GM19324 (cell line): ENCODE measurements at regions not wholly inside any gene's neighbourhood (a gene's known extent, or its start where the extent isn't known, plus 50 kb on each side); places are given as distances from the start of the nearest gene placed in this dataset.

Experiments
- ATAC-seq: cut with Tn5 transposase; IDR thresholded peaks from one replicate; pipeline ENCODE4 v1.9.1; 2021; ENCODE audit warnings: mild to moderate bottlenecking, moderate library complexity; ENCODE audit not compliant: unreplicated experiment, low FRiP score

GRCh38 chr1:4447778-4448420 is 206.5 kb upstream of the AJAP1 start:
- no peak for ATAC-seq

DNA sequence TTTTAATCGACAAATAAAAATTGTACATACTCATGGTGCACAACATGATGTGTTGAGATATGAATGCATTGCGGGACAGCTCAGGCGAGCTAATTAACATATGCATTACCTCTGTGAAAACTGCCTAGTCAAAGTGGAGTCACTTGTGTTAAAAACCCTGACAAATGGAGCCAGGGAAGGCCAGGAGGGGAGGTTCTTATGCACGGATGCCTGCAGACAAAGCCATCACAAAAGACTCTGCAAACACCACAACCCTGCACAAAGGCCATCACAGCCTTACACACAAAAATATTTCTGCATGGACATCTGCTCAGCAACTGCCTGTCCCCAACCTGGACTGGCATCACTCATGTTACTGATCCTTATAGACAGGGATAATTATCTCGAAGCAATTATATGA is 204.4 kb upstream of the AJAP1 start:
- no peak for ATAC-seq

- no peak for ATAC-seq
Observed at GRCh38 chr1:4452701-4453100, 201.7 kb upstream of the AJAP1 start.

- ATAC-seq, result no peak
Observed at GRCh38 chr1:4460052-4460451, 194.4 kb upstream of the AJAP1 start.

DNA sequence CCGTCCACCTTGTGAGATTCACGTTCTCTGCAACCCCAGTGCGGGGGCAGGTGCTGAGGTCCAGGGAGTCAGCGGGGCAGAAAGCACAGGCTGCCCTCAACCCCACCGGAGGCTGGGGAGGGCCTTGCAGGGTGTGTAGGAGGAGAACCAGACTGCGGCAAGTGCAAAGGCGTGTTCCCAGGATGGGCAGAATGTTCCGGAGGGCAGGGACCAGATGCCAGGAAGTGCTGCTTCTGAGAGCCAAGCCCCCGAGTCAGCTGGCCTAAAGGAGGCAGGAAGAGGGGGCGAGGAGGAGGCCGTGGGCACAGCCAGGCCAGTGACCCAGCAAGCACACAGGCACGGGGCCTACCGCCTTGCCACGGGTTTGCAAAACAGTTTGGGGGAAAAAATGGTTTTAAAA is 193.8 kb upstream of the AJAP1 start:
- ATAC-seq, result no peak

DNA sequence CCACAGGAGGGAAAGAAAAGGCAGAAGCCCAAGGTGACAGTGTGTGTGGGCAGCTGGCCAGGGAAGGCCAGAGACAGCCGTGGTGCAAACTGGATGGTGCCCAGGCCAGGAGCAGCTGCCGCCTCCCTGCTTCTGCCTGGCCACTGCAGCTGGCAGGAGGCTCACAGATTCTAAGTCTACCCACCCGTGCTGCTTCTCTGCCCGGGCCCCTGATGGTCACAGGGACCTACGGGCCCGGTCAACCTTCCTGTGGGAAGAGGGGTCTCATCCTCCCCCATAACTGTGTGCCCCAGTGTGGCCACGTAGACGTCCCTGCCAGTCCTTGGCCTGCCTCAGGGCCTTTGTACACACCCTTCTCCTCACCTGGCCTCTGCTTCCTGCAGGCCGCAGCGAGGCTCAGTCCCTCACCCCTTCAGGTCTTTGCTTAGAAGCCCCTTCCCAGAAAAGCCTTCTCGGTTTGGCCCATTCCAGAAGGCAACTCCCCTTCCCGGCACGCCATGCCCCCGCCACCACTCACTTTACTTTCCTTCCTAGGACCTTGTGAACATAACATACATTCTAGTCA is 192.6 kb upstream of the AJAP1 start:
- ATAC-seq, result no peak

DNA sequence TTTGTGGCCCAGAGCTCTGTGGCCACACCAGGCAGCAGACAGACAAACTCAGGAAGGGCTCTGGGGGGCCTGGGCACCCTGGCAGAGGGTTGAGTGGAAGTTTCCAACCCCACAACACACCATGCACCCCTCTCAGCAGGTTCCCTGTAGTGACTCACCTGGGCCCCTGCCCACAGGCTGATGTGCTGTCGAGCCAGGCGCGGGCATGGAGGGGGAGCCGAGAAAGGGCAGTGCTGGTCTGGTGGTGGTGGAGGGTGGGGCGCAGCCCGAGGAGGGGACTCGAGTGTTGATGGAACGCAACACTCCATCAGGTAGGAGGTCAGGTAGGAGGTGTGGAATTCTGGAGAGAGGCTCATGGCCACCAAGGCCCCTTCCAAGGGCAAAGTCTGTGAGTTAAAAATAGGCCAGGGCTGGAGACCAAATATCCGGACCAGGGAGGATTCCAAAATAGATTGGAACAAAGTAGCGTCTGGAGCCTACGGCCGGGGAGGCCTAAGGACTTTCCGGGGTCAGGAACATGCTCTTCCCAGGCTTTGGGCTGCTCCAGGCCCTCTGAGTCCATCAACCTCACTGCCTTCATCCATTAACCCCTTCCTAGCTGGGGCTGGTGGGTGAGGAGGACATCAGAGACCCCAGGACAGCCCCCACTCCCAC is 191.5 kb upstream of the AJAP1 start:
- ATAC-seq, result no peak

GRCh38 chr1:4463631-4464030 is 190.8 kb upstream of the AJAP1 start:
- ATAC-seq, result no peak

GRCh38 chr1:4464478-4464877 is 189.9 kb upstream of the AJAP1 start:
- no peak for ATAC-seq

DNA sequence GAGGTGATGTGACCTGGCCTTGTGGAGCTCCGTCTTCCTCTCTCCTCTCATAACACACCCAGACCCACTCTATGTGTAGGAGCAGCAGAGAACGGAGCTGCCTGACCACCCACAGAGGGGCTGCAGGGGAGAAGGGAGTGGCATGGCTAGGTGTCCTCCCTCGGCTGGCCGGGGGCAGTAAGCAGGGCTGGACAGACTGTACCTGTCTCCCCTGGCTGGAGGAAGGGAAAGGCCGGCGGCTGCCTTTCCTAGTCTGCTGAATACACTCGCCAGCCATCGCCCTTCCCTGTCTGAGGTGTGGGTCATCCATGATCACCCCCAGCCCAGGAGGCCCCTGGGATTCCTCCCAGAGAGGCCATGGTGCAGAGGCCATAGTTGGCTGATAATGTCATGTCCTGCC is 187.2 kb upstream of the AJAP1 start:
- ATAC-seq, result no peak

DNA sequence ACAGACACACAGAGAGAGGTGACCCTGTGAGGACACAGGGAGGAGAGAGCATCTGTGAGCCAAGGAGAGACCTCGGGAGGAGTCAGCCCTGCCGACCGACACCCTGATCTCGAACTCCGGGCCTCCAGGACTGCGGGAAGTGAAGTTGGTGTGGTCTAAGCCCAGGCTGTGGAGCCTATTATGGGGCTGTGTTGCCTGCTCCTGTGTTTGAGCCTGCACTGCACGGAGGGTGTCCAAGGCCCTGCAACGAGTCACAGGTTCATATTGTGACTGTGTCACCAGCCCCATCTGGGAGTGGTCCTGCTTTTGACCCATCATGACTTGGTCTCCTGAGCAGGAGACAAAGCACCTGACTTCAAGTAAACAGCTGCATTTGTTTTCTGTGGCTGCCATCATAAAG is 186.0 kb upstream of the AJAP1 start:
- no peak for ATAC-seq

DNA sequence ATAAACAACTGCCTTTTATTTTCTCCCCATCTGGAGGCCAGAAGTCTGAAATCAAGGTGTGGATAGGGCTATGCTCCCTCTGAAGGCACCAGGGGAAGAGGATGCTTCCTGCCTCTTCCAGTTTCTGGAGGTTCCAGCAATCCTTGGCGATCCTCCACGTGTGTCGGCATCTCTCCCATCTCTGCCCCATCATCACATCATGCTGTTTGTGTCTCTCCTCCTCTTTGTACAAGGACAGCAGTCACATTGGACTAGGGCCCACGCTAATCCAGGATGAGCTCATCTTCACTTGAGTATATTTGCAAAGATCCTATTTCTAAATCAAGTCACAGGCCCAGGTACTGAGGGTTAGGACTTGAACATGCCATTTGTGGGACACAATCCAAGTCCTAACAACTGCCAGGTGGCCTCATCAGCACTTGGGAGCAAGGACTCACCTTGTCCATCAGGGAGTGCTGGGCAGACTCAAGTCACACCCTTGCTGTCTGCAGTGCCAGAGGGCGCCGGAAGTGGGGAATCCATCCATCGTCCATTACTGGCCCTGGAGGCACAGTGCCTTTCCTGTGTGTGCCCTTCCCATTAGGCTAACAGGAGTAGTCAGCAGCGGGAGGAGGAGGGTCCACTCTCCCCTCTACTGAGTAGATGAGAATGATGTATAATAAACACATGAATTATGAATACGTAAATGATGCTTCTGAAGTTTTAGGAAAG is 185.4 kb upstream of the AJAP1 start:
- ATAC-seq, result no peak

DNA sequence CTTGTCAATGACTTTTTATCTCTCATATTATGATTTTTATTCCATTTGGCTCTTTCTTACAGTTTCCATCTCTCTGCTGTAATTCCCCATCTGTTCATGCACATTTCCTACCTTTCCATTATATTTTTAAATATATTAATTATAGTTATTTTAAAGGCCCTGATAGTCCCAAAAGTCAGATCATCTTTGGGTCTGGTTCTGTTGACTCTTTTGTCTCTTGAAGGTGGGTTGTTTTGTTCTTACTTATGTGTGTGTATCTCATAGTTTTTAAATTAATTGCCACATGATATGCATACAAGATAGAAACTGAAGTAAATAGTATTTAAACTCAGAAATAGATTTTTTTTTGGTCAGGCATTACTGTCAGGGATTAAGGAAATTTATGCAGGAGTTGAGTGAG is 178.0 kb upstream of the AJAP1 start:
- ATAC-seq, result no peak

DNA sequence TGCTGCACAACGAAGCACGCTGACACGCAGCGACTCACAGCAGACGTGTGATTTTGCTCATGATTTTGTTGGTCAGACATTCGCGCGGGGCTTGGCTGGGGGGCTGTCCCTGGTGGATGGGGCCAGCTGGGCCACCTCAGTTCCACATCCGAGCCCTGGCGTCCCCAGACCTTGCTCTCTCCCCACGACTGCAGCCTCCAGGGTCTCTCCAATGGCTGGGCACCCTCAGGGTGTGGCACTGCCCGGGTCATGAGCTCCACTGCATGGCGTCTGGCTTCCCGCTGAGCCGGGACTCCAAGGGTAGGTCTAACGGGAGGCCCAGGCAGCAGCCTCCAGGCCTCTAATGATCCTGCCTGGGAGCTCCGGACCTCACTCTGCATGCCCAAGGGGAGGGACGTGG is 173.0 kb upstream of the AJAP1 start:
- no peak for ATAC-seq

GRCh38 chr1:4482526-4482925 is 171.9 kb upstream of the AJAP1 start:
- no peak for ATAC-seq

DNA sequence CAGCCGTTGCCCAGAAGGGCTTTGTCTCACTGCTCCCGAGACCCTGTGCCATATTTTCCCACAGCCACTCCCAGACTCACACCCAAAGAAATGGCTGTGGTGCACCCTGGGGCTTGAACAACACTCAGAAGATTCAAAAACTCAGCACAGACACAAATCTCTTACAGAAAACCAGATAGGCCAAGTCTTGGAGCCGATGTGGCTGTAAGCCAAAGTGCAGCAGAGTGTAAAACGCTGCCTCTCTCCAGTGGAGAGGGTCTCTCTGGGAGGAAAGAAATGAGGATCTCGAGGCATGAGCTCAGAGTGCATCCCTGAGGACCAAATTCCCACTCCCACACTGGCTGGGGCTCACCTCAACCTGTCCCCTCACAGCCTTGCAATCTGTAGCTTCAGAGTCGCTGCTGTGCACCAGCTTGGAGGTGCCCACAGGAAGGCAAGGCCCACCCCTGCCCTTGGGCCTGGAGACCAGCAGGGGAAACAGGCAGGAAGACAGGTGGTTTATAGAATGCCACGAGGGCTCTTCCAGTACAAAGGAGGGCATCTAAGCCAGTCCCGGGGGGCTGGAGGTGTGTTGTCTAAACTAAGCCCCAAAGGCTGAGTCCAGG is 171.3 kb upstream of the AJAP1 start:
- no peak for ATAC-seq

DNA sequence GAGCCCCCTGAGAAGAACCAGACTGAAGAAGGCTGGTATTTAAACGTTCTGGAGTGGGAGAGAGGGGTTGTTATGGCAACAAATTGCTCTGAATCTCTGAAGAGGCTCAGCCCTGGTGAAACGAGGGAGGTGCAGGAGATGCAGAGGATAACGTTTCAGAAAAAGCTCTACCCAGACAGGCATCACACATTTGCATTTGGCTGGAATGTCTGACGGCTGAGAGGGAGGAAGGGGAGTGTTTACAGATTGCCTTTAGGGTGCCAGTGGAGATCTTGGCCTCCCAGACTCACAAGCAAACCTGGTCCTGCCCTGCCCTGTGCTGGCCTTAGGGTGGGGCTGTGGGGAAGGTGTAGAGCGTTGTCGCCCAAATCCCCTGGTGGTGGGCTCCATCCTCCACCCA is 169.0 kb upstream of the AJAP1 start:
- no peak for ATAC-seq

DNA sequence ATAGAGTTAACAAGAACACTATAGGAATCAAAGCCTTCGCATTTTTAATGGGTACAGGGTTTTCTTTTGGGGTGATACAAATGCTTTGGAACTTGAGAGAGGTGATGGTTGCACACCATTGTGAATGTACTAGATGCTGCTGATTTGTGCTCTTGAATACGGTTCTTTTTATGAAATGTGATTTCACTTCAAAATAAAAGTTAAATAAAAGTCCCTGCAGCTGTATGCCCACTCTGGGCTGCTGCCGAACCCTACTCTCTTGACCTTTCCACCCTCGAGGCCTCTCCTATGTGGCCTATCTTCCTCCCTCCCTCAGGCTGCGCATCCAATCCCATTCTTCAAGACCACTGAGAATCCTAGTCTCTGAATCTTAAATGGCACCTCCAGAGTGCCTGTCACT is 168.5 kb upstream of the AJAP1 start:
- ATAC-seq, result no peak

DNA sequence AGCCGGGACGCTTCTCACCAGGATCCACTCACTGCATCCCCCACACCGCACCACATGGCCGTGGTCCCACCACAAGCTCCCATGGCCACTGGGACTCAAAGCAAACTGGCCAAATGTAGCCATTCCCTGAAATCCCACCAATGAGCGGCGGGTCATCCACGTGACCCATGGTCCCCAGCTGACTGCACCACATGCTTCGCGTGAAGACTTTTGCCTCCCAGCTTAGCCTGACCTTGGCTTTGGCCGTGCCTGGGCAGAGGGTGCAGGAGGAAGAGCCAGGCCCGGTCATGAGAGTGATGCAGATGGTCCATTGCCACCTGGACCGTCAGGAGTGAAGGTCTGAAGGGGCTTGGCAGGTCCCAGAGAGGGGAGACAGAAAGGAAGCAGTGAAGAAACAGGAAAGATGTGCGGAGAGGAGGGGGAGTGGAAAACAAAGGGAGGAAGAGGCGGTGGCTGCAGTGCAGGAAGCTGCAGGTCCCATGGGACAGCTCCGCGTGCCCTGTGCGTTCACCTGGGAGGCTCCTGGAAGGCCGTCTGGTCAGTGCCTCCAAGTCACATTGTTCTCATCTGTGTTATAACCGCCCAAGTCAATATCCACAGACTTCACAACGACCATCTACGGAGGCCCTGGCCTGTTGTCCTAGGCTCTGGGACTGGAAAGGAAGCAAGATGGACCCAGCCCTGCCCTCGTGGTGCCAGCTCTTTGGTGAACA is 167.8 kb upstream of the AJAP1 start:
- ATAC-seq, result no peak

DNA sequence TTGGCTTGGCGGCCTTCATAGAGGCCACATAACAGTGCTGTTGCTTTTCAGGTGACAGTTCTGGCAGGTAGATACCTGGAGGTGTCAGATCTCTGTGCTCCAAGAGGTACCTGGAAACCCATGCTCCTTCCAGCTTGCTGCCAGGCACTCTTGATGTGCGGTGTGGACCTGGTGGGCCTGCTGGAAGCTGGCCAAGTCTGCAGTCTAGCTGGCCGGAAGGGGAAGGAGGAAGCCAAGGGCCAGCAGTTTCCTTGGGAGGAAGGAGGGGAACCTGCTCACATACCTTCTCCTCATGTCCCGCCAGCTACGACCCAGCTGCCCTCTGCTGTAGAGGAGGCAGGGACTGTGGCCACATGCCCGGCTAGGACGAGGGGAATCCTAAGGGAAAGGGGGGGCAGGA is 166.4 kb upstream of the AJAP1 start:
- no peak for ATAC-seq

GRCh38 chr1:4489486-4489885 is 164.9 kb upstream of the AJAP1 start:
- ATAC-seq, result no peak
